HEK293T (cell line): ENCODE measurements at regions not wholly inside any gene's neighbourhood (a gene's known extent, or its start where the extent isn't known, plus 50 kb on each side); places are given as distances from the start of the nearest gene placed in this dataset.

Source experiments
- ARNT ChIP-seq: fragments of 450-650 bp; IDR thresholded peaks from 2 replicates; pipeline ENCODE4 v1.6.1; 2017; ENCODE audit warnings: mild to moderate bottlenecking
- BHLHE40 ChIP-seq: fragments of 450-650 bp; IDR thresholded peaks from 2 replicates; pipeline ENCODE4 v1.6.1; 2016; ENCODE audit warnings: mild to moderate bottlenecking, moderate library complexity, borderline replicate concordance
- ELF4 ChIP-seq: fragments of 450-650 bp; IDR thresholded peaks from 2 replicates; pipeline ENCODE4 v1.6.1; 2017; ENCODE audit warnings: antibody characterized with exemption
- FOXA1 ChIP-seq: fragments of 450-650 bp; IDR thresholded peaks from 2 replicates; pipeline ENCODE4 v1.6.1; 2016; ENCODE audit warnings: mild to moderate bottlenecking
- LEF1 ChIP-seq: fragments of 450-650 bp; IDR thresholded peaks from 2 replicates; pipeline ENCODE4 v1.6.1; 2017; ENCODE audit warnings: mild to moderate bottlenecking, borderline replicate concordance
- NFRKB ChIP-seq: fragments of 450-650 bp; IDR thresholded peaks from 2 replicates; pipeline ENCODE4 v1.6.1; 2016; ENCODE audit warnings: mild to moderate bottlenecking, moderate library complexity
- SUZ12 ChIP-seq: fragments of 450-650 bp; IDR thresholded peaks from 2 replicates; pipeline ENCODE4 v1.6.1; 2016; ENCODE audit warnings: mild to moderate bottlenecking
- TARDBP ChIP-seq: fragments of 450-650 bp; IDR thresholded peaks from 2 replicates; pipeline ENCODE4 v1.6.1; 2016
- ZNF384 ChIP-seq: fragments of 450-650 bp; IDR thresholded peaks from 2 replicates; pipeline ENCODE4 v1.6.1; 2016
- TF ChIP-seq, protein P1 (sequence below): fragments of 450-650 bp; IDR thresholded peaks from 2 replicates; pipeline ENCODE4 v1.6.1; 2016

DNA sequence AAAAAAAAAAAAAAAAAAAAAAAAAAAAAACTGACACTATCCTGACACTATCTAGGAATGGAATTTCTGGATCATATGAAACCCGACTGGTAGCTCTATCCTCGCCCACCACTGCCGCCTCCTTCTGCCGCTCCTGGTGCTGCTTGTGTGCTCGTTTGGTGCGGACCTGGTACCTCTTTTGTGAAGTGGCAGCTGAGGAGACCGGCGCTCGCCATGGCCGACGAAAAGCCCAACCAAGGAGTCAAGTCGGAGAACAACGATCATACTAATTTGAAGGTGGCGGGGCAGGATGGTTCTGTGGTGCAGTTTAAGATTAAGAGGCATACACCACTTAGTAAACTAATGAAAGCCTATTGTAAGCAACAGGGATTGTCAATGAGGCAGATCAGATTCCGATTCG is 130.6 kb downstream of the SEPTIN14 start:
- TF ChIP-seq ZNF384 = no peak
- no peak for TF ChIP-seq ARNT
- TF ChIP-seq TARDBP = no peak
- TF ChIP-seq SUZ12 = no peak
- no peak for TF ChIP-seq LEF1
- no peak for TF ChIP-seq NFRKB
- no peak for TF ChIP-seq BHLHE40
- TF ChIP-seq, protein P1, sequence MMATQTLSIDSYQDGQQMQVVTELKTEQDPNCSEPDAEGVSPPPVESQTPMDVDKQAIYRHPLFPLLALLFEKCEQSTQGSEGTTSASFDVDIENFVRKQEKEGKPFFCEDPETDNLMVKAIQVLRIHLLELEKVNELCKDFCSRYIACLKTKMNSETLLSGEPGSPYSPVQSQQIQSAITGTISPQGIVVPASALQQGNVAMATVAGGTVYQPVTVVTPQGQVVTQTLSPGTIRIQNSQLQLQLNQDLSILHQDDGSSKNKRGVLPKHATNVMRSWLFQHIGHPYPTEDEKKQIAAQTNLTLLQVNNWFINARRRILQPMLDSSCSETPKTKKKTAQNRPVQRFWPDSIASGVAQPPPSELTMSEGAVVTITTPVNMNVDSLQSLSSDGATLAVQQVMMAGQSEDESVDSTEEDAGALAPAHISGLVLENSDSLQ = no peak
- TF ChIP-seq ELF4 = no peak
- no peak for TF ChIP-seq FOXA1
